ENCODE measurements at regions not wholly inside any gene's neighbourhood (a gene's known extent, or its start where the extent isn't known, plus 50 kb on each side); places are given as distances from the start of the nearest gene placed in this dataset.

DNA sequence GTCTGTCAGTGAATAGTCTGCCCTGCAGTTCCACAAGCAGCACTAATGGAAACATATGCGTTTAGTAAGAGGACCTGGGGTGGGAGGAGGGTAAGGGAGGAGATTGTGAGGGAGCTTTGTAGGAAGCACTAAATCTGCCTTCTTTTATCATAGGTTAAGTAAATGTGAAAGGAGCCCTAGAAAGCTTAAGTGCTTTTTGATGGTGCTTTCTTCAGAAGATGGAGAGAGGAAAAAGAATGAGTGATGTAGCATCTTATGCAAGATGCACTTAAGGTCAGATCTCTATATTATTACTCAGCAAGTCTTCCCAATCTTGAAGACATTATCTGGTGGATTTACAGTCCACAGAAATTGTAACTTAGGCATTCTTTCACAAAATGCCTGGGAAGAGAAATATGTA, 322.7 kb downstream of the PDHA2 start:
- TF ChIP-seq PPARA (CRISPR knock-in tag; IDR thresholded peaks at IDR 0.05; ENCODE audit: borderline replicate concordance), result no peak
- TF ChIP-seq ZFP30 (CRISPR knock-in tag; IDR thresholded peaks at IDR 0.05), result no peak
- TF ChIP-seq TOX (CRISPR knock-in tag; IDR thresholded peaks at IDR 0.05; ENCODE audit: borderline replicate concordance), result peak; percentile 75; the same call in 1 of the 2 replicates
- peak; percentile 98 for TF ChIP-seq ISL1 (CRISPR knock-in tag; IDR thresholded peaks at IDR 0.05)
- TF ChIP-seq ZNF70 (CRISPR knock-in tag; IDR thresholded peaks at IDR 0.05), result no peak
- peak; percentile 26 for ATAC-seq

DNA sequence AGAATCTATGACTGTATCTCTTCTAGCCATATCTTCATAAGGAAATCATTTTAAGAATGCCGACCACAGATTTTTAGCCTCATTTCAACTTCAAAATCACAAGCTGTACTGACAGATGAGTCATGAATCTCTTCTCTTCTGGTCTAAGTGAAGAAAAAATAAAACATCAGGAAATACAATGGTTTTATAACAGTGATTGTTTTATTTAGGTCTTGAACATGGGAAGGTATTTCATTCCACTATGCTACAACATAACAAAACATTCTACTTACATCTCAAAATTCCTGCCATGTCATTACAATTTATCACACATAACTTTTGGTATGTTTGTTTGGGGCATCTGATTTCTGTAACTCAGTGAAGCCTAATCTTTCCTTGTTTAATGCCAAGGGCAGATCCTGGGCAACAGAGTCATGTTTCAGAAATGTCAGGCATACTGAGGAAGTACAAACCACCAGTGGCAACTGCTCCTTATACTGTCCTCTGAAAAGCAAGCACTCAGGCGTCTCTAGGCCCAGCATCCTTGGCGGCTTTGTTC, 325.0 kb downstream of the PDHA2 start:
- peak; percentile 96 for ATAC-seq
- TF ChIP-seq TCF4 (CRISPR knock-in tag; IDR thresholded peaks at IDR 0.05; ENCODE audit: borderline replicate concordance) (no peak), TOX (CRISPR knock-in tag; IDR thresholded peaks at IDR 0.05; ENCODE audit: borderline replicate concordance) (peak; percentile 63; the same call in 1 of the 2 replicates), ISL1 (CRISPR knock-in tag; IDR thresholded peaks at IDR 0.05) (peak; percentile 77; the same call in 1 of the 2 replicates), BACH2 (CRISPR knock-in tag; IDR thresholded peaks at IDR 0.05; ENCODE audit: borderline replicate concordance) (no peak), OSR1 (CRISPR knock-in tag; IDR thresholded peaks at IDR 0.05) (no peak), ESRRG (CRISPR knock-in tag; IDR thresholded peaks at IDR 0.05) (no peak), ZNF8 (CRISPR knock-in tag; IDR thresholded peaks at IDR 0.05) (no peak), GLIS3 (CRISPR knock-in tag; IDR thresholded peaks at IDR 0.05) (no peak), CSDC2 (CRISPR knock-in tag; IDR thresholded peaks at IDR 0.05) (no peak)
- TF ChIP-seq, protein P1, sequence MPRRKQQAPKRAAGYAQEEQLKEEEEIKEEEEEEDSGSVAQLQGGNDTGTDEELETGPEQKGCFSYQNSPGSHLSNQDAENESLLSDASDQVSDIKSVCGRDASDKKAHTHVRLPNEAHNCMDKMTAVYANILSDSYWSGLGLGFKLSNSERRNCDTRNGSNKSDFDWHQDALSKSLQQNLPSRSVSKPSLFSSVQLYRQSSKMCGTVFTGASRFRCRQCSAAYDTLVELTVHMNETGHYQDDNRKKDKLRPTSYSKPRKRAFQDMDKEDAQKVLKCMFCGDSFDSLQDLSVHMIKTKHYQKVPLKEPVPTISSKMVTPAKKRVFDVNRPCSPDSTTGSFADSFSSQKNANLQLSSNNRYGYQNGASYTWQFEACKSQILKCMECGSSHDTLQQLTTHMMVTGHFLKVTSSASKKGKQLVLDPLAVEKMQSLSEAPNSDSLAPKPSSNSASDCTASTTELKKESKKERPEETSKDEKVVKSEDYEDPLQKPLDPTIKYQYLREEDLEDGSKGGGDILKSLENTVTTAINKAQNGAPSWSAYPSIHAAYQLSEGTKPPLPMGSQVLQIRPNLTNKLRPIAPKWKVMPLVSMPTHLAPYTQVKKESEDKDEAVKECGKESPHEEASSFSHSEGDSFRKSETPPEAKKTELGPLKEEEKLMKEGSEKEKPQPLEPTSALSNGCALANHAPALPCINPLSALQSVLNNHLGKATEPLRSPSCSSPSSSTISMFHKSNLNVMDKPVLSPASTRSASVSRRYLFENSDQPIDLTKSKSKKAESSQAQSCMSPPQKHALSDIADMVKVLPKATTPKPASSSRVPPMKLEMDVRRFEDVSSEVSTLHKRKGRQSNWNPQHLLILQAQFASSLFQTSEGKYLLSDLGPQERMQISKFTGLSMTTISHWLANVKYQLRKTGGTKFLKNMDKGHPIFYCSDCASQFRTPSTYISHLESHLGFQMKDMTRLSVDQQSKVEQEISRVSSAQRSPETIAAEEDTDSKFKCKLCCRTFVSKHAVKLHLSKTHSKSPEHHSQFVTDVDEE (CRISPR knock-in tag; IDR thresholded peaks at IDR 0.05), result no peak
- TF ChIP-seq, protein P2, sequence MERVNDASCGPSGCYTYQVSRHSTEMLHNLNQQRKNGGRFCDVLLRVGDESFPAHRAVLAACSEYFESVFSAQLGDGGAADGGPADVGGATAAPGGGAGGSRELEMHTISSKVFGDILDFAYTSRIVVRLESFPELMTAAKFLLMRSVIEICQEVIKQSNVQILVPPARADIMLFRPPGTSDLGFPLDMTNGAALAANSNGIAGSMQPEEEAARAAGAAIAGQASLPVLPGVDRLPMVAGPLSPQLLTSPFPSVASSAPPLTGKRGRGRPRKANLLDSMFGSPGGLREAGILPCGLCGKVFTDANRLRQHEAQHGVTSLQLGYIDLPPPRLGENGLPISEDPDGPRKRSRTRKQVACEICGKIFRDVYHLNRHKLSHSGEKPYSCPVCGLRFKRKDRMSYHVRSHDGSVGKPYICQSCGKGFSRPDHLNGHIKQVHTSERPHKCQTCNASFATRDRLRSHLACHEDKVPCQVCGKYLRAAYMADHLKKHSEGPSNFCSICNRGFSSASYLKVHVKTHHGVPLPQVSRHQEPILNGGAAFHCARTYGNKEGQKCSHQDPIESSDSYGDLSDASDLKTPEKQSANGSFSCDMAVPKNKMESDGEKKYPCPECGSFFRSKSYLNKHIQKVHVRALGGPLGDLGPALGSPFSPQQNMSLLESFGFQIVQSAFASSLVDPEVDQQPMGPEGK (CRISPR knock-in tag; IDR thresholded peaks at IDR 0.05; ENCODE audit: borderline replicate concordance), result no peak

DNA sequence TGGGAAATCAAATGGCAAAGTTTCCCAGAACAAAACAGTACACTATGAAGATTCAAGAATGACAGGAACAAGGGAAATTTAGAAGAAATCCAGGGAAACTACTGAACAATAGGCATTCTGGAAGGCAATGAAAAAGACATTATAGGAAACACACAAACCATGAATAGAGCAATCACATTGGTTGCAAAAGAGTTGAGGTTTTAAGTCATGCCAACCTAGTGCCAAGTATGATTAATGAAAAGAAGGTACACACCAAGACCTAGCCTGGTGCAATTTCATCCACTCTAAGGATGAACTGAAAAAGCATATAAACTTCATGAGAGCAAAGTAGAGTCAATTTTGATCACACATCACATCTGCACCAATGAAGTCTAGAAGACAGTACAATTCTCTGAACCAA, 326.9 kb downstream of the PDHA2 start:
- TF ChIP-seq, protein P2 (CRISPR knock-in tag; IDR thresholded peaks at IDR 0.05; ENCODE audit: borderline replicate concordance), result no peak
- TF ChIP-seq ISL1 (CRISPR knock-in tag; IDR thresholded peaks at IDR 0.05) (no peak), ARNTL (CRISPR knock-in tag; IDR thresholded peaks at IDR 0.05; ENCODE audit: borderline replicate concordance, low read depth) (no peak), ZC3H10 (CRISPR knock-in tag; IDR thresholded peaks at IDR 0.05) (no peak), CSDC2 (CRISPR knock-in tag; IDR thresholded peaks at IDR 0.05) (no peak), OSR1 (CRISPR knock-in tag; IDR thresholded peaks at IDR 0.05) (no peak), TOX (CRISPR knock-in tag; IDR thresholded peaks at IDR 0.05; ENCODE audit: borderline replicate concordance) (no peak), RARB (CRISPR knock-in tag; IDR thresholded peaks at IDR 0.05) (no peak), ESRRG (CRISPR knock-in tag; IDR thresholded peaks at IDR 0.05) (no peak)
- TF ChIP-seq, protein P3, sequence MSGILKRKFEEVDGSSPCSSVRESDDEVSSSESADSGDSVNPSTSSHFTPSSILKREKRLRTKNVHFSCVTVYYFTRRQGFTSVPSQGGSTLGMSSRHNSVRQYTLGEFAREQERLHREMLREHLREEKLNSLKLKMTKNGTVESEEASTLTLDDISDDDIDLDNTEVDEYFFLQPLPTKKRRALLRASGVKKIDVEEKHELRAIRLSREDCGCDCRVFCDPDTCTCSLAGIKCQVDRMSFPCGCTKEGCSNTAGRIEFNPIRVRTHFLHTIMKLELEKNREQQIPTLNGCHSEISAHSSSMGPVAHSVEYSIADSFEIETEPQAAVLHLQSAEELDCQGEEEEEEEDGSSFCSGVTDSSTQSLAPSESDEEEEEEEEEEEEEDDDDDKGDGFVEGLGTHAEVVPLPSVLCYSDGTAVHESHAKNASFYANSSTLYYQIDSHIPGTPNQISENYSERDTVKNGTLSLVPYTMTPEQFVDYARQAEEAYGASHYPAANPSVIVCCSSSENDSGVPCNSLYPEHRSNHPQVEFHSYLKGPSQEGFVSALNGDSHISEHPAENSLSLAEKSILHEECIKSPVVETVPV (CRISPR knock-in tag; IDR thresholded peaks at IDR 0.05), result no peak
- ATAC-seq, result no peak

DNA sequence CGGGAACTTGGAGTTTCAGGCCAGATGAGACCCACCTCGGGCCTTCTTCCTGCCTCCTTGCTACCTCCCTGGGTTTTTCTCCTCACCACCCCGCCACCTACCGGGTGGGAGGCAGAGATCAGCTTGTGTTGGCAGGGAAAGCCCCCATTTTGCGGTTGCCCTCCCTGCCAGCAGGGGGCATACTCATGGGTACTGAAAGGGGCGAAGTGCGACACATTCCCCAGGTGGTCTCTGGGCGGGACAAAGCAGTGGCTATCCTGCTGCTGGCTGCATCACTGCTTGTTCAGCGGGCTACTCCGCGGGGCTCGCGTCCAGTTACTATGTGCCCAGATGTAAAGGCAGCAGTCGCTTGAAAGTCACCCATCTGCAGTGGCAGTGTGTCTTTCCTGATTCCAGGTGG, 330.3 kb downstream of the PDHA2 start:
- no peak for ATAC-seq
- no peak for TF ChIP-seq ISL1 (CRISPR knock-in tag; IDR thresholded peaks at IDR 0.05)

DNA sequence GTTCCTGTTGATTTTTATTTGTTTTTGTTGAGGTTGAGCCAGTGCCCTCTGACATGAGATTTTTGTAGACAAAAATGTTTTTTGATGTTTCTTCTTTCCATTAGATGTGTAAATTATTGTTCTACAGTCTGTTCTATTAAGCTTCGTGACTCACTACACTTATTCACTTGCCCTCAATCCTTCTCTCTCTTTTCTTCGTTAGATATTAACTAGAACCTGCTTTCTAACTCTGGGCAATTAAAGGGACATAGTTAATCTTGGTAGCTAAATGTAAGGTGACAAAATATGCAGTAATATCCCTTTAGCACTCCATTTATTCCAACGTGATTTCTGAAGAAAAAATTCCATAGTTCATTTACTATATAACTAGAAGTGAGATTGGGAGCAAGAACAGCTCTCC, 333.9 kb downstream of the PDHA2 start:
- no peak for TF ChIP-seq CSDC2 (CRISPR knock-in tag; IDR thresholded peaks at IDR 0.05)
- no peak for TF ChIP-seq BACH2 (CRISPR knock-in tag; IDR thresholded peaks at IDR 0.05; ENCODE audit: borderline replicate concordance)
- TF ChIP-seq SNAI2 (CRISPR knock-in tag; IDR thresholded peaks at IDR 0.05), result no peak
- ATAC-seq, result no peak
